DMS153 (cell line): ENCODE measurements at regions not wholly inside any gene's neighbourhood (a gene's known extent, or its start where the extent isn't known, plus 50 kb on each side); places are given as distances from the start of the nearest gene placed in this dataset.
"Not testable (repeated sequence)": the region's sequence is repeated elsewhere in the genome, so short reads cannot be mapped to it uniquely, and the experiment has no call there.

Experiments used
- DNase-seq: peaks from one replicate; lab custom pipeline; 2025; lab: John Stamatoyannopoulos, UW

DNA sequence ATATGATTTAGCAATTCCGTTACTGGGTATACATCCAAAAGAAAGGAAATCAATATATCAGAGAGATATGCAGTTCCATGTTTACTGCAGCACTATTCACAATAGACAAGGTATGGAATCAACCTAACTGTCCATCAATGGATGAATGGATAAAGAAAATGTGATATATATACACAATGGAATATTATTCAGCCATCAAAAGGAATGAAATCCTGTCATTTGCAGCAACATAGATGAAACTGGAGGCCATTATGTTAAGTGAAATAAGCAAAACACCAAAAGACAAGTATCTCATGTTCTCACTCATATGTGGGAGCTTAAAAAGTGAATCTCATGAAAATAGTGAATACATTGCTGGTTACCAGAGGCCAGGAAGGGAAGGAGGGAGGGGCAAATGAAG, 390.8 kb downstream of the ZFHX3 start:
- no peak for DNase-seq

DNA sequence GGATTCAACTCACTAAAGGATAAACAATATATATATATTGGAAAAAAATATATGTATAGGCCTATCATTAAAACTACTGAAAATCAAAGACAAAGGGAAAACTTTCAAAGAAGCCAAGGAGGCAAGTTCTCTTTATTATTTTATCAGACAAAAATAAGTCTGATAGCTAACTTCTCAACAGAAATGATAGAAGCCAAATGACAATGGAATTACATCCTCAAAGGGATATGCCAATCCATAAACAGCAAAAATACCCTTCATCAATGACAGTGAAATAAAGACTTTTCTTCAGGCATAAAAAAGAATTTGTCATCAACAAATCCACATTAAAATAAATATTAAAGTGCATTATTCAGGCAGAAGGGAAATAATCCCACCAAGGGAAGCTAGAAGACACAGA, 393.4 kb downstream of the ZFHX3 start:
- no peak for DNase-seq

DNA sequence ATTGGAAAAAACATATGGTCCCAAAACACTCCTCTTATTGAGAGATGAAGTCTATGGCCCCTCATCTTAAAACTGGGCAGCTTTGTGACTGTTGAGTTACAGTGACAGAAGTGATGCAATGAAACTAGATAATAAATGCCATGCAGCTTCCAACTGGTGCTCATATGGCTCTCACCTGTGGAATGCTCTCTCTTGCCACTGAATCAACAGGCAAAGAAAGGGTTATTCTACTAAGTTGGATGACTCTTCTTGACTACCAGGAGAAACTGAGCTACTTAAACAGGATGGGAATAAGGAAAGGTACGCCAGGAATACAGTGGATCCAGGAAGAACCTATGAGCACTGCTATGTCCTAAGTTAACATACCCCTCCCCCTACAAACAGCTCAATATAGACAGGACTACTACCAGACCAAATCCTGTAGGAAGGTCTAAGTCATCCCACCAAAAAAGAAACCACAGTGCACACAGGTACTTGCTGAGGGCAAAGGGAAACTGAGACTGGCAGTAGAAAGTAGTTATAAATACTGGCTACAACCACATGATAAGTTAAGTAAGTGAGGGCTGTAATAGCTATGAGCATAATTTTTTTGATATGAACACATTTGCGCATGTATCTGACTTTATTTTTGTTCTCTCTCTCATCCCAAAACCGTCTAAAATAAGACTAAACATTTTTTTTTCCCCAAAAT, 398.5 kb downstream of the ZFHX3 start:
- no peak for DNase-seq

DNA sequence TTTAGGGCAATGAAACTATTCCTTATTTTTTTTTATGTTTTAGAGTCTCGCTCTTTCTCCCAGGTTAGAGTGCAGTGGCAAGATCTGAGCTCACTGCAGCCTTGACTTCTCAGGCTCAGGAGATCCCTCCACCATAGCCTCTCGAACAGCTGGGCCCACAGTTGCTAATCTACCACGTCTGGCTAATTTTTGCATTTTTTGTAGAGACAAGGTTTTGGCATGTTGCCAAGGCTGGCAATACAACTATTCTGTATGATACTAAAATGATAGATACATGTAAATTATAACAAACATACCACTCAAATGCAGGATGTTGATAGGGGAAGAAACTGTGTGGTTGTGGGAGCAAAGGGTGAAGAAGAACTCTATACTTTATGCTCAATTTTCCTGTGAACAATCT, 401.3 kb downstream of the ZFHX3 start:
- no peak for DNase-seq

DNA sequence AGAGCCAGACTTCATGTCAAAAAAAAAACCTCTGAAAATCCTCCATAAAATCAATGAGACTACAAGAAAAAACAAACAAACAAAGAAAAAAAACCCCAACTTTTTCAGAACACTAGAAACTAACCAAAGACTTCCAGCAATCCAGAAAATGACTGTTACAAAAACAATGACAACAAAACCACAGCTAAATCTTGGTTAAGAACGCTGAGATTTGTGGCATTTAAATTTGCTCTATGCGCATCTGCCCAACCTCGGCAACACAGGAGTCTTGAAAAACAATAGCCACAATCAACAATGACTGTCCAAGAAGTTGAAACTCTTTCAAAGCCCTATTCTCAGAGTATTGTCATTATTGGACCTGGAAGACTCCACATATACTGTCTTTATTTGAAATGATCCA, 402.4 kb downstream of the ZFHX3 start:
- DNase-seq = no peak

DNA sequence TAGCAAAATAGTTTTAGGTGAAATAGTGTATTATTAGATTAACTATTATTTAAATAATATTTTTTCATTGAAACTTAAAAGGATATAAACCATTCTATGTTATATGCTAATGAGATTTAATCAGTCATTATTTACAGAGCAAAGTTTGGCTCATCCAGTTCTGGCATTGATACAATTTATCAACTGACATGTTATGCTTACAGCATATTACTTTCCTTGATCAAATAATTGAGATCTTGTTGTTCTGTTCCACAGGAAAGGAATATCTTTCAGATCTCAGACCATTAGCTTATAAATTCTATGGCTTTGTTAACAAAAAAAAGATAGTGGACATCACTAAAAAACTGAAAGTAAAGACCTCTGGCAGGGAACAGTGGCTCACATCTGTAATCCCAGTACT, 403.0 kb downstream of the ZFHX3 start:
- no peak for DNase-seq

DNA sequence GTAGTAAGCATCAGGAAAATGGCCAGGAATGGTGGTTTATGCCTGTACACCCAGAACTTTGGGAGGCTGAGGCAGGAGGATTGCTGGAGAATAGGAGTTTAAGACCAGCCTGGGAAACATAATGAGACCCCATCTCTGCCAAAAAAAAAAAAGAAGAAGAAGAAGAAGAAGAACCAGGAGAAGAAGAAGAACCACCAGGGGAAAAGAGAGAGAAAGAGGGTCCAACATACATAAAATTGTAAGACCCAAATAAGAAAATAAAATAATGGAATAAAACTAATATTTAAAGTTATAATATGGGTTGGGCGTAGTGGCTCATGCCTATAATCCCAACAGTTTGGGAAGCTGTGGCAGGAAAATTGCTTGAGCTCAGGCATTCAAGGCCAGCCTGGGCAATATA, 408.4 kb downstream of the ZFHX3 start:
- no peak for DNase-seq

DNA sequence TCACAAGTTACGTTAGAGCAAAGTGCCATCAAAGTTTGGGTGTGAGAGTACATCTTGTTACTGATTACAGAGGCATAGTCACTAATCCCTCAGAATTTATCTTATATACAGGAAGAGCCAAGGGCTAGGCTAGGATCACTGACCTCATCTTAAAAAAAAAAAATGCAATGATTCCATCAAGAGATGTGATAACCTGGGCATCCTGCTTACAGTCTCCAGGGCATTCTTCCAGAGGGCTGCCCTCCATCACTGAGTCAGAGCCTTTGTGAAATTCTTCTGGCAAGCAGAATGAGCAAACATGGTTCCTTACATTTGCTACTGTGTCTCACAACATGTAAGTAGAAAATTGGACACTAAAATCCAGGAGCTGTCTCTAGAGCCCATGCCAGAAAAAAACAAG, 410.6 kb downstream of the ZFHX3 start:
- no peak for DNase-seq

DNA sequence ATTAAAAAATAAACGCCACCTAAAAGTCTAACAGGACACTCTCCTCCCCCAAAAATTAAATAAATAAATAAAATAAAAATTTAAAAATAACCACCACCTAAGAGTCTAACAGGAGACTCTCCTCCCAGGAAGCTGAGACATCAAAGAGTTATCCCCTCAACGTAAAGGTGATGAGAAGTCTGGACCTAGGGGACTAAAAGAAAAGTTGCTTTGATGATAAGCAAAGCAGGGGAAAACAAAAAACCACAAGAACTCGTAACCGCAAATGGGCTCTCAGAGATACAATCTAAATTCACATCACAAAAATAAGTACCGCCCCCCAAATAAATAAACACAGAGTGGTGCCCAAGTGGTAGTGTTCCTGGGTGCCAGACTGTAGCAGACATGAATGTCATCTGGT, 412.2 kb downstream of the ZFHX3 start:
- no peak for DNase-seq

DNA sequence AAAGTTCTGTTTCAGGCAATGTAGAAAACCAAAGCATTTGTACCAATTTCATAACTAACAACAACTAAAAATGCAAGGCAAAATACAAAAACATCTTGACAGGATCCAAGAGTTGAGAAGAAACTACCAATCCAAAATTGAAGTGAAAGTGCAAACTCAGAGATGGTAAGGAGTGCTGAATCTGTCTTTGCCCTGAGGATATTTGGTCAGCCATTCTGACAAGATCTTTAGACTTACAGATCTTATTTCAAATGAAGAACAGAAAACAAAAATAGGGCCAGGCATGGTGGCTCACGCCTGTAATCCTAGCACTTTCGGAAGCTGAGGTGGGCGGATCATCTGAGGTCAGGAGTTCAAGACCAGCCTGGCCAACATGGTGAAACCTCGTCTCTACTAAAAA, 412.8 kb downstream of the ZFHX3 start:
- DNase-seq = no peak

DNA sequence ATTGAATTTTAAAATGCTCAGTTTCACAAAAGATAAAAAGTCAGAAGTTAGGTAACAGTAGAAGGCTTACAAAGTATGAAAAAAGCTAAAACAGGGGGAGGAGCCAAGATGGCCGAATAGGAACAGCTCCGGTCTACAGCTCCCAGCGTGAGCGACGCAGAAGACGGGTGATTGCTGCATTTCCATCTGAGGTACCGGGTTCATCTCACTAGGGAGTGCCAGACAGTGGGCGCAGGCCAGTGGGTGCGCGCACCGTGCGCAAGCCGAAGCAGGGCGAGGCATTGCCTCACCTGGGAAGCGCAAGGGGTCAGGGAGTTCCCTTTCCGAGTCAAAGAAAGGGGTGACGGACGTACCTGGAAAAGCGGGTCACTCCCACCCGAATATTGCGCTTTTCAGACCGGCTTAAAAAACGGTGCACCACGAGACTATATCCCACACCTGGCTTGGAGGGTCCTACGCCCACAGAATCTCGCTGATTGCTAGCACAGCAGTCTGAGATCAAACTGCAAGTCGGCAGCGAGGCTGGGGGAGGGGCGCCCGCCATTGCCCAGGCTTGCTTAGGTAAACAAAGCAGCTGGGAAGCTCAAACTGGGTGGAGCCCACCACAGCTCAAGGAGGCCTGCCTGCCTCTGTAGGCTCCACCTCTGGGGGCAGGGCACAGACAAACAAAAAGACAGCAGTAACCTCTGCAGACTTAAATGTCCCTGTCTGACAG, 420.6 kb downstream of the ZFHX3 start:
- not testable (repeated sequence) for DNase-seq

DNA sequence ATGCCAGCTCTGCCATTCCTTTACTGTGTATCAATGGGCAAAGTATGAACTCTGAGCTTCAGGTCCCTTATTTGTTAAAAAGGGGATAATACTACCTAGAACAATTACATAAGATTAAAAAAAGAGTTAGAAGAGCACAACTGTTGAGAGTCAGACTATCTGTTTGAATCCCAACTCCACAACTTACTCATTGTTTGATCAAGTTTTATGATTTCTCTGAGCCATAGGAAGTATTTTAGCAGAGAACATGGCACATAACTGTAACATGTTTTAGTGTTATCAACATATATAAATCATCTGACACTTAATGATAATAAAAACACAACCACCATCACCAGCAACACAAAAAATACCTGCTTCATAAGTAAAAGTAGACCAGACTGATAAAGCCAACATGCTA, 421.3 kb downstream of the ZFHX3 start:
- no peak for DNase-seq

DNA sequence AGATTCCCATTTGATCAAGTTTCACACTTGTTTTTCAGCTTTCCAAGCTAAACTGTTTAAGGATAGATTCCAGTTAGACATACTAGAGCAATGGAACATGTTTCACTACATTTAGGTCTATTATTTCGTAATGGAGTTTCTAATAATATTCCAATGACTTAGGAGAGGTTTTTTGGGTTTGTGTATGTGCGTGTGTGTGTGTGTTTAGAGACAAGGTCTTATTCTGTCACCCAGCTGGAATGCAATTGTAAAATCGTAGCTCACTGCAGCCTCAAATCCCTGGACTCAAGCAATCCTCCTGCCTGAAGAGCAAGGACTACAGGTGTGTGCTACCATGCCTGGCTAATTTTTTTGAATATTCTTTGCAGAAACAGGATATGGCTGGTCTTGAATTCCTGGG, 426.3 kb downstream of the ZFHX3 start:
- DNase-seq = no peak

DNA sequence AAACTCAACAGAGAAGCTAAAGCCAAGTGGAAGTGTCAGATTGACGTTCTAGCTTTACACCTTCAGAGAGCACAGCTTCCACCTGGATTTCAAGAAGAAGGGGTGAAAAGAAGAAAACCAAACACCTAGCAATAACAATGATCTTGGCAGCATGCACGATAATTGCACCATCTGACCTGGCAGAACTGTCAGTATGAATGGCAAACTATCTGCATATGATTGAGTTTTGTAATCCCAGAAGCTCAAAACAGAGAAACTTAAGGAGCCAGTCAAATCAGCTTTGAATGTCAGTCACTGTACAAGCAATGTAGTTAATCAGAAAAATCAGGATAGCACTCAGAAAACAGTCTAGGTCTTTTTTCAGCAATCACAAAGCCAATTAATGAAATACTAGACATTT, 427.1 kb downstream of the ZFHX3 start:
- no peak for DNase-seq

DNA sequence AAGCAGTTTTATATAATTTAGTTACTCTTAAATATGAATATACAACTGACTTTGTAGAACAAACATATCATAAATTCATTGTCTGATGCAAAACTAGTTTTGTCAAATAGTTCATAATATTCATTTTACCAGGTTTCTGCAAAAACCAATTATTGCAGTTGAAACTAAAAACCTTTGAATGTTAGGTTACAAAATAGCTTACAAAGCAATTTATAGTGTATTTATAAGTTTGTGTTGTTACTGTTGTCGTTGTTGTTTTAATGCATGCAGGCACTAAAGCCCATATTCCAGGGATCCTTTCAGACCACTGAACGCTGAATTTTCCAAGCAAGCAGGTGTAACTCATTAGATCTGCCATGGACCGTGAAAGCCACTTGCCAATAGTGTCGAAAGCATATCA, 427.6 kb downstream of the ZFHX3 start:
- no peak for DNase-seq

DNA sequence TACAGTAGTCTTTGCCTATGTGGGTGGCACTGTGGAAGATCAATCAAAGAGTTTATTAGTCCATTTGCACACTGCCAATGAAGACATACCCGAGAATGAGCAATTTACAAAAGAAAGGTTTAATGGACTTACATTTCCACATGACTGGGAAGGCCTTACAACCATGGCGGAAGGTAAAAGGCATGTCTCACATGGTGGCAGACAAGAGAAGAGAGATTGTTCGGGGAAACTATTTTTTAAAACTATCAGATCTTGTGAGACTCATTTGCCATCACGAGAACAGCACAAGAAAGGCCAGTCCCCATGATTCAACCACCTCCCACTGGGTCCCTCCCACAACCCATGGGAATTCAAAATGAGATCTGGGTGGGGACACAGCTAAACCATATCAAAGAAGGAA, 432.1 kb downstream of the ZFHX3 start:
- no peak for DNase-seq

DNA sequence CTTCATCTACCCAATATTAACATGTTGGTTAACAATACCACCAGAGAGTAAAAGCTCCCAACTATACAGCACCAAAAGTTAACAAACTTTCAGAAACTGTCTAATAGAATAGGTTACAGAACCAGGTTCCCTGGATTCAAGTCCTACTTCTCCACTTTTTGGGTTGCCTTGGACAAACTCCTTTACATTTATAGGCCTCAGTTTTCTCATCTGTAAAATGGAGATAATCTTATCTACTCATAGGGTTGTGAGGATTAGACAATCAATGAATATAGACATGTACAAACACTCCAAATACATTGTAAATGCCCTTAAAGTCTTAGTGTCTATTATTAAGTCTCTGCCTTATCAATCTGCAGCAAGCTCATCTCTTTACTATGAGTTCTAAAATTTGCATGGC, 435.2 kb downstream of the ZFHX3 start:
- DNase-seq = no peak

DNA sequence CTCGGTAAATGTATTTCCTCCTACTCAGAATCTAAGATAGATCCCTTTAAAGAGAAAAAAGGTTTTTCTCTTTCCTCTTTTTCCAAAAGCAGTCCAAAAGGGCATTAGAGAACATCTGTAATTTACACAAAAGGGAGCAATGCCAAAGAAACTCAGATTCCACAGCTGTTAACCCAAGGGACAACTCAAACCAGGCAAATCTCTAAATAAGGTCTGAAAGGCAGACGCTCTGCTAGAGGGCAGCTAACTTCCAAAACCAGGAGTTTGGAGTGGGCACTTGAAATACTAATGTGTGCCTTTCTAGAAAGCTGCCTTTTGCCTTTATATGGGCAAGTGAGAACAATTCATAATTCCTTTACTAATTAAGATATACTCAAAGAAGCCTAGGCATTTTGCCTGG, 435.7 kb downstream of the ZFHX3 start:
- DNase-seq = no peak

DNA sequence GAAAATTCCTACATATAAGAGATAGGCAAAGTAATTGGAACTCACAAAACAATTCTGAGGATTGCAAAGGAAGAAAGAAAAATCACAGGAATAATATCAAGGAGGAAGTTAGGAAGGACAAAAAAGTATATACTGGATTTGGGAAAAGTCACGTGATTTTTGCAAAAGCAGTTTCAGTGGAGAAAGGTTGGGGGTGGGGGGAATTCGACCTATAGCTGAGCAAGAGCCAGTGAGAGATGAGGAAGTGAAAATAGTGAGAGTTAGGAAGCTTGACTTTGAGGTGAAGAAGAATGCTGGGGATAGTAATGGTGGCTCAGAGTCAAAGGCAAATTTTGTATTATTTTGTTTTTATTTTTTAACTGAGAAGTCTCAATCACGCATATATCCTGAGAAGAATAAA, 438.0 kb upstream of the PMFBP1 start:
- DNase-seq = no peak

DNA sequence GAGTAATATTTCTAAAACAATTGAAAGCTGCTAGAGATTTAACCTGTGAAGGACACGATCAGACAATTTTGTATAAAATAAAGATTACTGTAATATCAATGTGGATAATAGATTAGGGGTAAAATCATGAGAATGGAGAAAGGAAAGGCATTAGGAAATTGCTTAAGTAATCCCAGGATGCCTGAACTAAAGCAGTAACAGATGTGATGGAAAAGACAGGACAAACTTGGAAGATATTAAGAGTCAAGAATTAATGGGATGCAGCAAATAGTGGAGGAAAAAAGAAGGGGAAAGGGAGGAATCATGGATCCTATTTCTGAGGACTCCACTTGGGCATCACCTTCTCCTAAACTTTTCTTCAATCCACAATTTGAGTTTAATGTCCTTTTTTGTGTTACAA, 437.1 kb upstream of the PMFBP1 start:
- DNase-seq = no peak

DNA sequence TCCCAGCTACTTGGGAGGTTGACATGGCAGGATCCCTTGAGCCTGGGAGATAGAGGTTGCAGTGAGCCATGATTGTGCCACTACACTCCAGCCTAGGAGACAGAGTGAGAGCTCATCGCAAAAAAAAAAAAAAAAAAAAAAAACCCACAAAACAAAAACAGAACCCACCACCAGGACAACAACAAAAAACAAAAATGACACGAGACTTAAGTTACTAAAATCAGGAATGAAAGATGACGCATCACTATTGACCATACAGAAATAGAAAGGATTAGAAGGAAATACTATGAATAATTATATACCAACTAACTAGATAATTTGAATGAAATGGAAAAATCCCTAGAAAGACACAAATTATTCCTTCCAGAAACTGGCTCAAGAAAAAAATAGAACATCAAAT, 432.4 kb upstream of the PMFBP1 start:
- DNase-seq = no peak

DNA sequence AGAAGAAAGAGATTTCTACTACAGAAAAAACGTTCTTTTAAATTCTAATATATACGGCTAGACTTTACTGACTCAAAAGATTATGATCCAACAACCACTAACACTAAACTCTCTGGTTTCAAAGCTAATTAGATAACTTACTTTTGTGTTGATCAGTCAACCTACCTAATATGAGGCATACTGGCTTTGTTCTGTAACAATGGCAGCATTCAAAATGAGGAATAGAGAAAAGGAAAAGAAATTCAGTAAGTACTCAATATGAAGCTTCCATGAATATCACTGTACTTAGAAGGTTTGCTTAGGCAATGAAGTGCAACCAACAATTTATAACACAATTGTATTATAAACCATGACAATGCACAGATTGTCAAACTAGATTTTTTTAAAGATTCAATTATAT, 430.5 kb upstream of the PMFBP1 start:
- DNase-seq = no peak

DNA sequence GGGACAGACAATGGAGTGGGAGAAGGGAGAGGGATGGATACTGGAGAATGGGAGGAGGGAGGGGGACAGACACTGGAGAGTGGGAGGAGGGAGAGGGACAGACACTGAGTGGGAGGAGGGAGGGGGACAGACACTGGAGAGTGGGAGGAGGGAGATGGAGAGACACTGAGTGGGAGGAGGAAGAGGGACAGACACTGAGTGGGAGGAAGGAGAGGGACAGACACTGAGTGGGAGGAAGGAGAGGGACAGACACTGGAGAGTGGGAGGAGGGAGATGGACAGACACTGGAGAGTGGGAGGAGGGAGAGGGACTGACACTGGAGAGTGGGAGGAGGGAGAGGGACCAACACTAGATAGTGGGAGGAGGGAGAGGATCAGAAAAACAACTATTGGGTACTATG, 426.7 kb upstream of the PMFBP1 start:
- no peak for DNase-seq

DNA sequence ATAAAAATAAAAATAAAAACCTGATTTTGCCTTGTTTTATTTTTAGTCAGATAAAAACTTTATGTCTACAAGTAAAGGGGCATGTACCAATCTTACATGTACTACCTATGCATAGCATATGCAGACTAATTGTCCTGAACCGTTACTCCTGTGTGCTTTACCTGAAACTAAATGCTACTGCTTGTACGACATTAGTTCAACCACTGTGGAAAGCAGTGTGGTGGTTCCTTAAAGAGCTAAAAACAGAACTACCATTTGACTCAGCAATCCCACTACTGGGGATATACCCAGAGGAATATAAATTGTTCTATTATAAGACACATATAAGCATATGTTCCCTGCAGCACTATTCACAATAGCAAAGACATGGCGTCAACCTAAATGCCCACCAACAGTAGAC, 426.0 kb upstream of the PMFBP1 start:
- DNase-seq = no peak
